Caki2 (cell line): ENCODE measurements at regions not wholly inside any gene's neighbourhood (a gene's known extent, or its start where the extent isn't known, plus 50 kb on each side); places are given as distances from the start of the nearest gene placed in this dataset.
"Not testable (repeated sequence)": the region's sequence is repeated elsewhere in the genome, so short reads cannot be mapped to it uniquely, and the experiment has no call there.

Source experiments
- DNase-seq: peaks from one replicate; pipeline ENCODE4 v3.0.0-alpha.2; 2015; ENCODE audit warnings: low read depth
- in situ Hi-C: cut with HindIII; loops from 2 replicates; pipeline ENCODE4 v1.10.0; 2016; ENCODE audit warnings: low sequenced_read_pairs, low pct_unique_long_range_greater_than_20kb, mixed read lengths

GRCh38 chr4:123524958-123525628 is 128.5 kb downstream of the SPRY1 start:
- no peak for DNase-seq
- in situ Hi-C loops: no loop called here

GRCh38 chr4:123526511-123526910 is 129.9 kb downstream of the SPRY1 start:
- in situ Hi-C loops: no loop called here
- DNase-seq: no peak

GRCh38 chr4:123528501-123529277 is 132.1 kb downstream of the SPRY1 start:
- in situ Hi-C loops: no loop called here
- DNase-seq: no peak

DNA sequence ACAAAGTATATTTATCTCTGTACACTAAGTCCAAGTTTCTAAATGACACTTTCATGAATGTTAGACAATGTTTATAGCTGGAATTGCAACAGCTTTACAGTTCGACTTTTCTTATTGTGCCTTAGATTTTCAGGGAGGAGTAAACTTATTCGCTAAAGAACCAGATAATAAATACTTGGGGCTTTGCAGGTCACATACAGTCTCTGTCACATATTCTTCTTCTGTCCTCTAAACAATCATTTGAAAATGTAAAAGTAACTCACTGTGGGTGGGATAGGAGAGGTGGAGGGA is 132.6 kb downstream of the SPRY1 start:
- in situ Hi-C loops: no loop called here
- no peak for DNase-seq

DNA sequence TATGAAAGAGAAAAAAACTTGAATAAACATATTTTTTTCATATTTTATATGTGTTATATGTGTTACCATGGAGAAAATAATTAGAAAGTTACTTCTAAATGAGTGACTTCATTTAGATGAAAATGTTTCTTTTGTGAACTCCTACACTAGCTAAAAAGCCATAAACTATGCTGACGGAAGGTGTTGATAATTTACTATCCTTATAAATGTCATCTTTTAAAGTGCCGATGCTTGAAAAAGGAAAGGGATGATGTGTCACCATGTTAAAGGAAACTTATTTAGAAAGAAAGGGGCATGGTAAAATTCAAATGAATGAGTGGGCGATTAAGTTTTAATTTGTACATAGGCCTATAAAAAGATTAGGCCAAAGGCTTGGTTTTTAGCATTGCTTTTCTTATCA is 133.8 kb downstream of the SPRY1 start:
- DNase-seq: no peak
- in situ Hi-C loops: no loop called here

GRCh38 chr4:123535037-123535748 is 138.6 kb downstream of the SPRY1 start:
- DNase-seq: no peak
- in situ Hi-C loops: no loop called here

DNA sequence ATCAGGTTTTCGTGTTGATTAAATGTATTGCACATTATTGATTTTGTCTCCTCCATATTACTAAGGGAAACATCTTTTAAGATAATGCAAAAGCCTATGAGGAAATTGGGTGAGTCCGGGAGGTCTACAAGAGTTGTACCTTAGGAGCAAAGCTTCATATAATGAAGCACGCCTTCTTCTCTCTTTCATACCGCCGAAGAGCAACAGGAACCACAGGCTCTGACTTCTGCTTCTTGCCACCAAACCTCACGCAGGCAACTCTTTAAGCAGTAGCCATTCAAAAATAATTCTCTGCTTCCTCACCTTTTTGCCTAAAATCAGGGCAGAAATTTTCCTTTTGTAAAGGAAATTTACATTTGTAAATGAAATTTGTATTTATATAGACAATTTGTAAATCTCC is 139.6 kb downstream of the SPRY1 start:
- no peak for DNase-seq
- in situ Hi-C loops: no loop called here

DNA sequence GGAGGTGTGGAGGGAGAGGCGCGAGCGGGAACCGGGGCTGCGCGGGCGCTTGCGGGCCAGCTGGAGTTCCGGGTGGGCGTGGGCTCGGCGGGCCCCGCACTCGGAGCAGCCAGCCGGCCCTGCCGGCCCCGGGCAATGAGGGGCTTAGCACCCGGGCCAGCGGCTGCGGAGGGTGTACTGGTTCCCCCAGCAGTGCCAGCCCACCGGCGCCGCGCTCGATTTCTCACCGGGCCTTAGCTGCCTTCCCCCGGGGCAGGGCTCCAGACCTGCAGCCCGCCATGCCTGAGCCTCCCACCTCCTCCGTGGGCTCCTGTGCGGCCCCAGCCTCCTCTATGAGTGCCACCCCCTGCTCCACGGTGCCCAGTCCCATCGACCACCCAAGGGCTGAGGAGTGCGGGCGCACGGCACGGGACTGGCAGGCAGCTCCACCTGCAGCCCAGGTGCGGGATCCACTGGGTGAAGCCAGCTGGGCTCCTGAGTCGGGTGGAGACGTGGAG is 141.4 kb downstream of the SPRY1 start:
- DNase-seq, in situ Hi-C loops: not testable (repeated sequence)

- in situ Hi-C loops: no loop called here
These were observed 149.3 kb downstream of the SPRY1 start for GRCh38 chr4:123545667-123546572.

GRCh38 chr4:123546573-123547060 is 150.0 kb downstream of the SPRY1 start:
- in situ Hi-C loops: no loop called here
- DNase-seq: no peak

More at GRCh38 chr4:123545667-123546572, 149.3 kb downstream of the SPRY1 start:
- DNase-seq: peak; percentile 37

GRCh38 chr4:123547216-123548165 is 150.9 kb downstream of the SPRY1 start:
- in situ Hi-C loops: no loop called here
- DNase-seq: no peak

DNA sequence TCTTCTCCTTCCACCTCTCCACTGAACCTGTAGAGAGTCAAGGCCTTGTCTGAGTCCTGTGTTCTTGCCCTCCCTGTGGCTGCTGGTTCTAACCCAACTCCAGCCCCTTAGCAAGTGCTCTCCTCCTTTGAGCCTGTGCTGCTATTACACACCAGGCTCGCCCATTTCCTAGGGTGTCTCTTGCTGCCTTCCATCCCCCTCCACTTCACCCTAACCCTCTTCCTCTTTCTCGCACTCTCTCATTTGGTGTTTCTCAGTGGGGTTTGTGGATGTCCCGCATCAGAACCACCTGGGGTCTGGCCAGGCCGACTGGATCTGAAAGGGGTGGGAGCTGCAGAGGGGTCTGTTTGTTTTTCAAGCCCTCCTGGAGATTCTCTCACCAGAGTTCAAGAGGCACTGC is 156.7 kb downstream of the SPRY1 start:
- in situ Hi-C loops: no loop called here
- no peak for DNase-seq

DNA sequence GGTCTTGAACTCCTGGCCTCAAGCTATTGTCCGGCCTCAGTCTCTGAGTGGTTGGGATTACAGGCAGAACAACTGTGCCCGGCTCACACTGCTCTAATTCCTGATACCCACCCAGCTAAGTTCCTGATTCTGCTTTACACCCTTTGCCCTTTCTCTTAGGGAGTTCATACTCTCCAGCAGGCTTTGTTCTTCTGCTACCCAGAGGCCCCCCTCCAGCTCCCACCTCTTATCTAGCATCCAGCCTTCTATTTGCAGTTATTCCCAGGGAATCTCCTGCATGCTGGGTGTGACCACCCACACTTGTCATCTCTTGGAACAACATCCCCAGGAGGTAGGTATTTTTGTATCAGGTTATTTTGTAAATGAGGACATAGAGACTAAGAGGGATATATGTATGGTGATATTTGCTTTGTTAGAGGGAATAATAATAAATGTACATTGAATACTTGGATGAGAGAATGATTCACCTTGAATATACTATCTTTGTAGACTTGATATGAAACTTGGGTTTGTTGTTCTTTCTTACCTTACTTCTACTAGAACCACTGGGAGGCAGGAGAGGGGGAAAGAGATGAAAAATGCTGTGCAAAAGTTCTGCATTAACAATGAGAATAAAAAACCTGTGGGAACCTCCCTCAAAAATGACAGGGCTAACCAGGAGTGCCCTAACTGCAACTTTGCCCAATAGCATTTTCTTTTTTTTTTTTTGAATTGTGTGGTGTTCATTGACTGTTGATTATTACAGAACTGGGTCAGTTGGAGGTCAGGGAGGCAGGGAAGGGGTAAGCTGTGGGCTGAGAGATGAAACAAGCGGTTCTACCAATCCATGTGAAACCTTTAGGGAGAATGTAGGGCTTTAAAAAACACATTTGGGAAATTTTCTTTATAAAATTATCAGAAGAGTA is 157.4 kb downstream of the SPRY1 start:
- peak; percentile 41 for DNase-seq
- in situ Hi-C loops: no loop called here

GRCh38 chr4:123554801-123555232 is 158.2 kb downstream of the SPRY1 start:
- no peak for DNase-seq
- in situ Hi-C loops: no loop called here

DNA sequence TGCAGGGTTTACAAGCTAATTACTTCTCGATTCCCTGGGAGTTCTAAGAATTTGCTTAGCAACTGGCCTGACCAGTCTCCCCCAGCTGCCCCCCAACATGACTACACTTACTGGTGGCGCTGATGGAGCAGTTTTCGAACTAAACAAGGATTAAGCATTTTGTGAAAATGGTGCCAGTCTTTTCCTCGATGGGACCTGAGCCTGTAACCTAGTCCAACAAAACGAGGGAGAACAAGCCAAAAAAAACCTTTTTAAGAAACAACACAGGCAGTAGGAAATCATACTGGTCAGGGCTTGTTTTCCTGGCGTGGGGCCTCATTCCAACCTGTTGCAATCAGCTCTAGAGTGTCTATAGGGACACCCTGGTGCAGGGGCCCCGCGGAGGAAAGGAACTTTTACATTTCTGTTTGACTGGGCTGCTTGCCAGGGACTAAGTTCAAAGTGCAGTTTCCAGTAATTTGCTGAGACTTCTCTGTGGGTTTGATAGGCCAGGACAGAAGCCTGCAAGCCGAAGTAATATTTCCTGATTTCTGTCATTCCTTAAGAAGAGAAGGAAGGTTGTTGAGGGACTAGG is 158.7 kb downstream of the SPRY1 start:
- in situ Hi-C loops: no loop called here
- DNase-seq: peak; percentile 70

DNA sequence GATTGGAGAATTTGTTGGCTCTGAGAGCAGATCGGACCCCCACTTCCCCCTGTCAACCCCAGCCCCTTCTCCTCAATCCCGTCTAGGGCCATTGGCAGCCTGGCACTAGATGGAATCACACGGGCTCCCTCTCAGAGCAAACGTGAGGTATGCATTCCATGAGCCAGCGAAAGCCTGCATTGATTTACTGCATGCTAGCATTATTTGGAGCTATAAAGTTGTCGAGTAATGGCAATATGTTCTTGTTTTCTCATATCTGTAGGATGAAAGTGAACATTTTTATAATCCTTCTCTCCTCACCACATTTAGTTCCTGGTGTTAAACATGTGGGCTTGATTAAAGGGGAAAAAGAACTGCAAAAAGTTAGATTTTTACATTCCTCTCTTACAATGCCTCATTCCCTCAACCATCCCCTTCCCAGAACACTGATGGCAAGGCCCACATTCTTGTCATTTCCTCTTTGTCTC is 159.2 kb downstream of the SPRY1 start:
- DNase-seq: no peak
- in situ Hi-C loops: no loop called here
